Thyroid gland (tissue), 4 donors: ENCODE measurements at regions not wholly inside any gene's neighbourhood (a gene's known extent, or its start where the extent isn't known, plus 50 kb on each side); places are given as distances from the start of the nearest gene placed in this dataset.

Experiments used
- DNase-seq, 2 donors: peaks; one replicate each; pipeline ENCODE4 v3.0.0-alpha.2; 2019
- H3K27ac ChIP-seq, 3 donors: fragments of 200-600 bp; sonication (generic); 1 replicate in 2 of 3; 2 replicates in 1 of 3; pipeline ENCODE4 v1.5.1; 2016 to 2019; ENCODE audit warnings: mild to moderate bottlenecking in 1 of 3, moderate library complexity in 1 of 3
- H3K27me3 ChIP-seq: fragments of 200-600 bp; sonication (generic); one replicate; pipeline ENCODE4 v1.5.1; 2019
- H3K36me3 ChIP-seq, 2 donors: fragments of 200-600 bp; sonication (generic); one replicate each; pipeline ENCODE4 v1.5.1; 2016 to 2019
- H3K4me1 ChIP-seq, 2 donors: fragments of 200-600 bp; sonication (generic); one replicate each; pipeline ENCODE4 v1.5.1; 2017 to 2019
- H3K4me3 ChIP-seq, 3 donors: fragments of 200-600 bp; sonication (generic); replicated peaks in 1 of 3; 1 replicate in 2 of 3; 2 replicates in 1 of 3; pipeline ENCODE4 v1.5.1; 2016; ENCODE audit warnings: mild to moderate bottlenecking in 1 of 3
- H3K9me3 ChIP-seq: fragments of 200-600 bp; sonication (generic); one replicate; pipeline ENCODE4 v1.5.1; 2017
- CTCF ChIP-seq, 6 experiments: fragments of 200-600 bp in 3 of 6; fragments of 450-650 bp in 3 of 6; sonication (generic) in 3 of 6; IDR thresholded peaks; one replicate each; pipeline ENCODE4 v1.5.1; 2016 to 2019; ENCODE audit warnings: antibody characterized with exemption in 6 of 6, mild to moderate bottlenecking in 2 of 6, inconsistent platforms in 1 of 6, moderate library complexity in 1 of 6
- POLR2A ChIP-seq, 2 donors: fragments of 450-650 bp; IDR thresholded peaks; one replicate each; pipeline ENCODE4 v1.6.1; 2017; ENCODE audit warnings: antibody characterized with exemption in 2 of 2, mild to moderate bottlenecking in 2 of 2, moderate library complexity in 1 of 2
- WGBS, 2 donors: methylation state at CpG; one replicate each; pipeline ENCODE4 v1.1.5; 2017; 5-methylcytosine and 5-hydroxymethylcytosine counted together
- intact Hi-C: fragments of 100-400 bp; cut with DNase I; formaldehyde crosslinking; loops from one replicate; pipeline ENCODE4 v1.15.1; 2023

- no peak for TF ChIP-seq CTCF (IDR thresholded peaks at IDR 0.05)
- TF ChIP-seq POLR2A (IDR thresholded peaks at IDR 0.05): peak in 1 of 2 donors; percentile 51
- Histone ChIP-seq H3K36me3 (no peaks in the 10 kb centered on the region), H3K4me1 (peaks cover 20 to 21% of the 10 kb centered on the region in 2 donors), H3K27ac (peak overlapping the region; percentile 86 to 95 (median 93)), H3K27me3 (no peaks in the 10 kb centered on the region), H3K9me3 (no peaks in the 10 kb centered on the region), H3K4me3 (no peak overlapping the region)
- peak; percentile 97 to 98 for DNase-seq
- intact Hi-C loops: no loop called here
- WGBS, 2 donors: 5 to 20% methylated on average over 4 of the region's 4 CpGs
These were observed 228.2 kb upstream of the ZPLD1 start for GRCh38 chr3:102206511-102207031.

GRCh38 chr3:102207151-102207571, 227.7 kb upstream of the ZPLD1 start:
- WGBS, 2 donors: 77 to 93% methylated on average over 3 of the region's 3 CpGs
- no peaks in the 10 kb centered on the region for H3K36me3 ChIP-seq
- intact Hi-C loops: no loop called here
- DNase-seq: no peak
- TF ChIP-seq POLR2A (IDR thresholded peaks at IDR 0.05) (no peak), CTCF (IDR thresholded peaks at IDR 0.05) (no peak)
- H3K9me3 ChIP-seq: no peaks in the 10 kb centered on the region
- H3K4me1 ChIP-seq: peaks cover 20 to 21% of the 10 kb centered on the region in 2 donors
- H3K27me3 ChIP-seq: no peaks in the 10 kb centered on the region
- no peak overlapping the region for H3K4me3 ChIP-seq
- H3K27ac ChIP-seq: peak overlapping the region; percentile 85 to 95 (median 86)

GRCh38 chr3:102215166-102215565, 219.6 kb upstream of the ZPLD1 start:
- Histone ChIP-seq H3K4me1 (no peaks in the 10 kb centered on the region), H3K4me3 (no peak overlapping the region), H3K27me3 (no peaks in the 10 kb centered on the region), H3K27ac (no peak overlapping the region), H3K9me3 (no peaks in the 10 kb centered on the region), H3K36me3 (no peaks in the 10 kb centered on the region)
- intact Hi-C loops: no loop called here
- 96% methylated on average over 2 of the region's 2 CpGs for WGBS, 2 donors
- DNase-seq: no peak
- TF ChIP-seq POLR2A (IDR thresholded peaks at IDR 0.05) (no peak), CTCF (IDR thresholded peaks at IDR 0.05) (no peak)

- no peak for DNase-seq
- Histone ChIP-seq H3K27ac (no peak overlapping the region), H3K9me3 (no peaks in the 10 kb centered on the region), H3K36me3 (no peaks in the 10 kb centered on the region), H3K4me3 (no peak overlapping the region), H3K4me1 (no peaks in the 10 kb centered on the region), H3K27me3 (no peaks in the 10 kb centered on the region)
- intact Hi-C loops: loop anchor here (10.0 kb wide), 1 partner anchor 312 kb away; no protein-coding TSS in a partner anchor
- no peak for TF ChIP-seq CTCF (IDR thresholded peaks at IDR 0.05)
- no peak for TF ChIP-seq POLR2A (IDR thresholded peaks at IDR 0.05)
- 88 to 91% methylated on average over 6 to 10 of the region's 10 CpGs for WGBS, 2 donors
These were observed 211.7 kb upstream of the ZPLD1 start for GRCh38 chr3:102223132-102223531.

- no peak overlapping the region for H3K27ac ChIP-seq
- no peaks in the 10 kb centered on the region for H3K27me3 ChIP-seq
- no peaks in the 10 kb centered on the region for H3K4me1 ChIP-seq
- DNase-seq: peak; percentile 24
- no peak overlapping the region for H3K4me3 ChIP-seq
- H3K36me3 ChIP-seq: no peaks in the 10 kb centered on the region
- no peaks in the 10 kb centered on the region for H3K9me3 ChIP-seq
- TF ChIP-seq POLR2A (IDR thresholded peaks at IDR 0.05) (no peak), CTCF (IDR thresholded peaks at IDR 0.05) (peak in 3 of 6 experiments; percentile 34 to 54 (median 48))
- 84 to 90% methylated on average over 3 of the region's 3 CpGs for WGBS, 2 donors
- intact Hi-C loops: loop anchor here (10.0 kb wide), 1 partner anchor 311 kb away; no protein-coding TSS in a partner anchor
These were observed 210.6 kb upstream of the ZPLD1 start for GRCh38 chr3:102224171-102224570.
